Breast epithelium (tissue), 4 donors: ENCODE measurements at regions not wholly inside any gene's neighbourhood (a gene's known extent, or its start where the extent isn't known, plus 50 kb on each side); places are given as distances from the start of the nearest gene placed in this dataset.

Experiments used
- DNase-seq, 2 donors: peaks; one replicate each; pipeline ENCODE4 v3.0.0-alpha.2; 2019; ENCODE audit warnings: low spot score in 2 of 2
- H3K27ac ChIP-seq, 2 donors: fragments of 200-600 bp; sonication (generic) in 1 of 2; one replicate each; pipeline ENCODE4 v1.5.1; 2016 to 2019; ENCODE audit warnings: mild to moderate bottlenecking in 1 of 2
- H3K27me3 ChIP-seq, 2 donors: fragments of 200-600 bp; sonication (generic) in 1 of 2; one replicate each; pipeline versions ENCODE4 v1.5.1 to v1.6.0; 2017 to 2019; ENCODE audit warnings: control low read depth in 1 of 2, mild to moderate bottlenecking in 1 of 2
- H3K36me3 ChIP-seq: fragments of 200-600 bp; one replicate; pipeline ENCODE4 v1.5.1; 2019
- H3K4me1 ChIP-seq, 2 donors: fragments of 200-600 bp; sonication (generic); one replicate each; pipeline ENCODE4 v1.5.1; 2016 to 2019; ENCODE audit warnings: control low read depth in 1 of 2
- H3K4me3 ChIP-seq, 3 donors: fragments of 200-600 bp; sonication (generic); 1 replicate in 2 of 3; 2 replicates in 1 of 3; pipeline ENCODE4 v1.5.1; 2016 to 2019; ENCODE audit warnings: mild to moderate bottlenecking in 3 of 3, moderate library complexity in 2 of 3
- H3K9me3 ChIP-seq, 2 donors: fragments of 200-600 bp; sonication (generic) in 1 of 2; one replicate each; pipeline ENCODE4 v1.5.1; 2016 to 2019; ENCODE audit warnings: control low read depth in 1 of 2
- CTCF ChIP-seq, 3 donors: fragments of 450-650 bp; IDR thresholded peaks; one replicate each; pipeline ENCODE4 v1.5.1; 2016 to 2017; ENCODE audit warnings: antibody characterized with exemption in 3 of 3, mild to moderate bottlenecking in 3 of 3, moderate library complexity in 3 of 3
- POLR2A ChIP-seq: fragments of 450-650 bp; IDR thresholded peaks from one replicate; pipeline ENCODE4 v1.6.1; 2016; ENCODE audit warnings: antibody characterized with exemption, mild to moderate bottlenecking, moderate library complexity
- POLR2AphosphoS5 ChIP-seq, 3 donors: sonication (generic); formaldehyde crosslinking; IDR thresholded peaks; one replicate each; pipeline ENCODE4 v1.6.1; 2017; ENCODE audit warnings: antibody characterized with exemption in 3 of 3
- intact Hi-C: fragments of 100-400 bp; cut with DNase I; formaldehyde crosslinking; loops from one replicate; pipeline ENCODE4 v1.15.1; 2023; ENCODE audit warnings: low total_unique reads

- Histone ChIP-seq H3K27me3 (no peaks in the 10 kb centered on the region), H3K27ac (no peak overlapping the region), H3K9me3 (no peaks in the 10 kb centered on the region), H3K36me3 (no peaks in the 10 kb centered on the region), H3K4me1 (no peaks in the 10 kb centered on the region), H3K4me3 (no peak overlapping the region)
- no peak for TF ChIP-seq POLR2AphosphoS5 (IDR thresholded peaks at IDR 0.05)
- no peak for TF ChIP-seq POLR2A
- TF ChIP-seq CTCF (IDR thresholded peaks at IDR 0.05): no peak
- intact Hi-C loops: no loop called here
- no peak for DNase-seq
Observed at GRCh38 chr10:71049994-71050393, 161.6 kb upstream of the PCBD1 start.

- H3K9me3 ChIP-seq: no peaks in the 10 kb centered on the region
- no peaks in the 10 kb centered on the region for H3K4me1 ChIP-seq
- TF ChIP-seq POLR2AphosphoS5 (IDR thresholded peaks at IDR 0.05): no peak
- no peak for TF ChIP-seq CTCF (IDR thresholded peaks at IDR 0.05)
- TF ChIP-seq POLR2A: no peak
- no peaks in the 10 kb centered on the region for H3K27me3 ChIP-seq
- intact Hi-C loops: no loop called here
- no peak for DNase-seq
- no peak overlapping the region for H3K27ac ChIP-seq
- no peaks in the 10 kb centered on the region for H3K36me3 ChIP-seq
- no peak overlapping the region for H3K4me3 ChIP-seq
Observed at GRCh38 chr10:71052076-71052660, 160.2 kb upstream of the UNC5B start.

DNA sequence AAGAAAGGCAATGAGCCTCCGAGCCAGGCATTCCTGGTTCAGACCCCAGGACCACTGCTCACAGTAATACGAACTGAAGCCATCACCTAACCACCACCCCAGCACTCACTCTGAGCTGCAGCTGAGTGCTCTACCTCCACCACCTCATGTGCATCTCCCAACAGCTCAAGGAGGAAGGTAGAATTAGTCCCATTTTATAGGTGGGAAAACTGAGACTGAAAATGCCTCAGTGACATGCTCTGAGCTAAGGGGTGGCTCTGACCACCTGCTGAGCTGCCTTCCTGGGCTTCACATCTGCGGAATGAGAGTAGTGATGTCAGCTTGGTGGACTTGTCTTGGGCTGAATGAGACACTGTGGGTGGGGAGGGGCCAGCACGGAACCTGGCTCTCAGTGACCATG is 159.7 kb upstream of the UNC5B start:
- H3K27ac ChIP-seq: no peak overlapping the region
- intact Hi-C loops: no loop called here
- no peaks in the 10 kb centered on the region for H3K4me1 ChIP-seq
- no peak overlapping the region for H3K4me3 ChIP-seq
- no peaks in the 10 kb centered on the region for H3K36me3 ChIP-seq
- no peak for TF ChIP-seq CTCF (IDR thresholded peaks at IDR 0.05)
- TF ChIP-seq POLR2AphosphoS5 (IDR thresholded peaks at IDR 0.05): no peak
- no peak for TF ChIP-seq POLR2A
- DNase-seq: no peak
- H3K27me3 ChIP-seq: no peaks in the 10 kb centered on the region
- H3K9me3 ChIP-seq: no peaks in the 10 kb centered on the region

GRCh38 chr10:71053169-71053895 is 159.0 kb upstream of the UNC5B start:
- Histone ChIP-seq H3K4me1 (no peaks in the 10 kb centered on the region), H3K36me3 (no peaks in the 10 kb centered on the region), H3K27me3 (no peaks in the 10 kb centered on the region), H3K9me3 (no peaks in the 10 kb centered on the region), H3K4me3 (no peak overlapping the region), H3K27ac (no peak overlapping the region)
- no peak for DNase-seq
- intact Hi-C loops: no loop called here
- TF ChIP-seq POLR2A (no peak), CTCF (IDR thresholded peaks at IDR 0.05) (no peak), POLR2AphosphoS5 (IDR thresholded peaks at IDR 0.05) (no peak)

DNA sequence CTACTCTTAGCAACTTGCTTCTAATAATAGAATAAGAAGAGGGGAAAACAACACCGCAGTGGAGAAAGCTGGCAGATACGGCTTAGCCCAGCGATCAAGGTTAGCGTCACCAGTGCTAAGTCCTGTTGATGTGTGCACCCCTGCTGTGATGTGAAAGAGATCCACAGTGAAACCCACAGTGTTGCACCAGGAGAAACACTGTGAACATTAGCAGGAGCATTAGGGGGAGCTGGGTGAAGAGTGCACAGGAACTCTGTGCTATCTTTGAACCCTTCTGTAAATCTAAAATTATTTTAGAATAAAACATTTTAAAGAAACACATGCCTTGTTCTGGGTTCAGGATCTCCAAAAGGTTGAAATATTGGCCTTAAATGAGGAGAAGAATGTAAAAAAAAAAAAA is 154.1 kb upstream of the UNC5B start:
- intact Hi-C loops: no loop called here
- Histone ChIP-seq H3K4me3 (no peak overlapping the region), H3K9me3 (no peaks in the 10 kb centered on the region), H3K4me1 (no peaks in the 10 kb centered on the region), H3K36me3 (no peaks in the 10 kb centered on the region), H3K27ac (no peak overlapping the region), H3K27me3 (no peaks in the 10 kb centered on the region)
- no peak for DNase-seq
- TF ChIP-seq CTCF (IDR thresholded peaks at IDR 0.05) (no peak), POLR2AphosphoS5 (IDR thresholded peaks at IDR 0.05) (no peak), POLR2A (no peak)
